Osteoblast (primary cell): ENCODE measurements at regions not wholly inside any gene's neighbourhood (a gene's known extent, or its start where the extent isn't known, plus 50 kb on each side); places are given as distances from the start of the nearest gene placed in this dataset.

ENCODE experiments used
- DNase-seq: peaks from one replicate; pipeline ENCODE4 v3.0.0; 2011; ENCODE audit warnings: low spot score, mixed read lengths; ENCODE audit not compliant: insufficient read length; ENCODE audit errors: missing footprints
- H2AFZ ChIP-seq: 2 replicates; pipeline ENCODE4 v1.6.0; 2011; ENCODE audit warnings: mild to moderate bottlenecking, low read length
- H3K27ac ChIP-seq: 2 replicates; pipeline ENCODE4 v1.5.1; 2011; ENCODE audit warnings: mild to moderate bottlenecking, low read depth, low read length, moderate library complexity
- H3K27me3 ChIP-seq: 2 replicates; pipeline ENCODE4 v1.6.0; 2012; ENCODE audit warnings: mild to moderate bottlenecking, control low read depth, inconsistent platforms, low read length, moderate library complexity; ENCODE audit not compliant: insufficient read depth
- H3K36me3 ChIP-seq: 2 replicates; pipeline ENCODE4 v1.5.1; 2011; ENCODE audit warnings: mild to moderate bottlenecking, low read length, control low read depth, moderate library complexity; ENCODE audit not compliant: insufficient read depth
- H3K4me1 ChIP-seq: 2 replicates; pipeline ENCODE4 v1.5.1; 2011; ENCODE audit warnings: mild to moderate bottlenecking, low read length, control low read depth, moderate library complexity; ENCODE audit not compliant: insufficient read depth
- H3K4me2 ChIP-seq: 2 replicates; pipeline ENCODE4 v1.6.0; 2011; ENCODE audit warnings: mild to moderate bottlenecking, low read length; ENCODE audit not compliant: insufficient read depth
- H3K4me3 ChIP-seq: fragments of 200-600 bp; sonication (generic); 3 replicates; pipeline ENCODE4 v1.5.1; 2012; ENCODE audit warnings: mild to moderate bottlenecking, low read length, inconsistent platforms; ENCODE audit not compliant: insufficient read depth
- H3K79me2 ChIP-seq: 2 replicates; pipeline ENCODE4 v1.6.0; 2012; ENCODE audit warnings: mild to moderate bottlenecking, low read length, control low read depth, inconsistent platforms; ENCODE audit not compliant: insufficient read depth
- H3K9me3 ChIP-seq: 2 replicates; pipeline ENCODE4 v1.5.1; 2011; ENCODE audit warnings: low read depth, low read length, control low read depth
- H4K20me1 ChIP-seq: 2 replicates; pipeline ENCODE4 v1.6.0; 2012; ENCODE audit warnings: mild to moderate bottlenecking, low read length, control low read depth; ENCODE audit not compliant: insufficient read depth
- TF ChIP-seq, protein P1 (sequence below): IDR thresholded peaks from 2 replicates; pipeline ENCODE4 v1.5.1; 2011; ENCODE audit warnings: mild to moderate bottlenecking, low read depth, low read length, moderate library complexity; ENCODE audit errors: extremely low read depth

DNA sequence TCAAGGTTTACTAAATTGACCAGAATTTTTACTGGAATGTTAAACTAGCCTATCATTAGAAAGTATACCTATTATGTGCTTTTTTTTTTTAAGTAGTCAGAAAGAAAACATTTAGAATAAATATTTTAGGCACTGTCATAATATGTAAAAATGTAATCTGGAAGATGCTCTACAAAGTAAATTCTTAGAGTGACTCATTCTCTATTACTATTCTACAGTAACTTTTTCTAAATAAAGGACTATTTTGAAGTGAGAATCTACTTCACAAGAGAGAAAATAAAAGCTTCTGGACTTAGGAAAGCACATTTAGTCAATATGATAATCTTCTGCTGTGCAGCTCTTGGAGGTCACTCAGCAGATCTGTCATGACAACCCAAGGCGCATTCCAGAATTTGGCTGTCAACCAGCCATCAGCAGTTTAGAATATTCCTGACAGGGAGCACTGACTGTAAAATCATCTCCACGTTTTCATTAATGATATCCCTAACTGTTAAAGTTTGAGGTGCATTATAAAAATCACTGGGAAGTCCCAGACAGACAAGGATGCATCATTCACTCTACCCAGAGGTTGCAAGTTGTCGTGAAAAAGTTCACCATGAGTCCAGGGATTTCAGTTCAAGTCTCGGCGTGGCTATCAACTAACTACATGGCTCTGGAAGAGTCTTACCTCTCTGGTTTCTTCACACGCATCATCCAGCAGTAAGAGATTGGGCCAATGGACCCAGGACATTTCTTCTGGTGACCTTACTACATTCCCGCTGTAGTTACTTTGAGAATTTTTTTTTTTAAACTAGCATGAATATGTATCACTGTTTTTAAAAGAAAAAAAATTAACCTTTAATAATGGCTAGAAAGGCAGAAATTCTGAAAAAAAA is 374.9 kb downstream of the GJA1 start:
- H3K9me3 ChIP-seq, result no peaks in the 10 kb centered on the region
- H3K4me1 ChIP-seq, result no peaks in the 10 kb centered on the region
- no peak overlapping the region for H2AFZ ChIP-seq
- no peak for DNase-seq
- no peaks in the 10 kb centered on the region for H4K20me1 ChIP-seq
- no peaks in the 10 kb centered on the region for H3K79me2 ChIP-seq
- H3K36me3 ChIP-seq, result no peaks in the 10 kb centered on the region
- H3K4me3 ChIP-seq, result no peak overlapping the region
- H3K27me3 ChIP-seq, result no peaks in the 10 kb centered on the region
- H3K4me2 ChIP-seq, result no peak overlapping the region
- TF ChIP-seq, protein P1, sequence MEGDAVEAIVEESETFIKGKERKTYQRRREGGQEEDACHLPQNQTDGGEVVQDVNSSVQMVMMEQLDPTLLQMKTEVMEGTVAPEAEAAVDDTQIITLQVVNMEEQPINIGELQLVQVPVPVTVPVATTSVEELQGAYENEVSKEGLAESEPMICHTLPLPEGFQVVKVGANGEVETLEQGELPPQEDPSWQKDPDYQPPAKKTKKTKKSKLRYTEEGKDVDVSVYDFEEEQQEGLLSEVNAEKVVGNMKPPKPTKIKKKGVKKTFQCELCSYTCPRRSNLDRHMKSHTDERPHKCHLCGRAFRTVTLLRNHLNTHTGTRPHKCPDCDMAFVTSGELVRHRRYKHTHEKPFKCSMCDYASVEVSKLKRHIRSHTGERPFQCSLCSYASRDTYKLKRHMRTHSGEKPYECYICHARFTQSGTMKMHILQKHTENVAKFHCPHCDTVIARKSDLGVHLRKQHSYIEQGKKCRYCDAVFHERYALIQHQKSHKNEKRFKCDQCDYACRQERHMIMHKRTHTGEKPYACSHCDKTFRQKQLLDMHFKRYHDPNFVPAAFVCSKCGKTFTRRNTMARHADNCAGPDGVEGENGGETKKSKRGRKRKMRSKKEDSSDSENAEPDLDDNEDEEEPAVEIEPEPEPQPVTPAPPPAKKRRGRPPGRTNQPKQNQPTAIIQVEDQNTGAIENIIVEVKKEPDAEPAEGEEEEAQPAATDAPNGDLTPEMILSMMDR, result no peak
- no peak overlapping the region for H3K27ac ChIP-seq

GRCh38 chr6:121811106-121811505 is 375.7 kb downstream of the GJA1 start:
- Histone ChIP-seq H3K27me3 (no peaks in the 10 kb centered on the region), H3K27ac (no peak overlapping the region), H3K4me1 (no peaks in the 10 kb centered on the region), H3K4me3 (no peak overlapping the region), H3K9me3 (no peaks in the 10 kb centered on the region), H4K20me1 (no peaks in the 10 kb centered on the region), H3K36me3 (no peaks in the 10 kb centered on the region), H2AFZ (no peak overlapping the region), H3K4me2 (no peak overlapping the region), H3K79me2 (no peaks in the 10 kb centered on the region)
- no peak for DNase-seq
- TF ChIP-seq, protein P1, result no peak

GRCh38 chr6:121816361-121816760 is 380.9 kb downstream of the GJA1 start:
- TF ChIP-seq, protein P1, result no peak
- H3K4me2 ChIP-seq, result no peak overlapping the region
- peaks cover 8% of the 10 kb centered on the region for H3K4me1 ChIP-seq
- peaks cover 4% of the 10 kb centered on the region for H3K9me3 ChIP-seq
- no peaks in the 10 kb centered on the region for H3K36me3 ChIP-seq
- H3K27me3 ChIP-seq, result no peaks in the 10 kb centered on the region
- H2AFZ ChIP-seq, result peak overlapping the region; percentile 74
- no peak overlapping the region for H3K27ac ChIP-seq
- DNase-seq, result no peak
- no peaks in the 10 kb centered on the region for H3K79me2 ChIP-seq
- no peak overlapping the region for H3K4me3 ChIP-seq
- H4K20me1 ChIP-seq, result no peaks in the 10 kb centered on the region

- TF ChIP-seq, protein P1, result no peak
- Histone ChIP-seq H4K20me1 (no peaks in the 10 kb centered on the region), H3K4me2 (peak overlapping the region; percentile 13), H3K27ac (peak overlapping the region; percentile 25), H3K9me3 (peaks cover 4% of the 10 kb centered on the region), H2AFZ (no peak overlapping the region), H3K4me3 (no peak overlapping the region), H3K79me2 (no peaks in the 10 kb centered on the region), H3K27me3 (no peaks in the 10 kb centered on the region), H3K36me3 (no peaks in the 10 kb centered on the region), H3K4me1 (peaks cover 8% of the 10 kb centered on the region)
- DNase-seq, result no peak
Observed at GRCh38 chr6:121816906-121817540, 381.6 kb downstream of the GJA1 start.
